ENCODE measurements at regions not wholly inside any gene's neighbourhood (a gene's known extent, or its start where the extent isn't known, plus 50 kb on each side); places are given as distances from the start of the nearest gene placed in this dataset.

- no peak for TF ChIP-seq CTCF (IDR thresholded peaks at IDR 0.05; ENCODE audit: insufficient read depth, low read length, poor library complexity, severe bottlenecking)
- no peak for TF ChIP-seq EZH2phosphoT487 (conservative IDR thresholded peaks at IDR 0.05; ENCODE audit: low read length)
Observed at GRCh38 chr5:164672205-164672604, 1166.8 kb downstream of the MAT2B start.

All from SU-DHL-6 (cell line).